Medulla oblongata (tissue), 1 donor: ENCODE measurements at regions not wholly inside any gene's neighbourhood (a gene's known extent, or its start where the extent isn't known, plus 50 kb on each side); places are given as distances from the start of the nearest gene placed in this dataset.
"Not testable (repeated sequence)": the region's sequence is repeated elsewhere in the genome, so short reads cannot be mapped to it uniquely, and the experiment has no call there.

Source experiments
- DNase-seq: peaks from one replicate; pipeline ENCODE4 v3.0.0-alpha.2; 2015; ENCODE audit errors: extremely low spot score

DNA sequence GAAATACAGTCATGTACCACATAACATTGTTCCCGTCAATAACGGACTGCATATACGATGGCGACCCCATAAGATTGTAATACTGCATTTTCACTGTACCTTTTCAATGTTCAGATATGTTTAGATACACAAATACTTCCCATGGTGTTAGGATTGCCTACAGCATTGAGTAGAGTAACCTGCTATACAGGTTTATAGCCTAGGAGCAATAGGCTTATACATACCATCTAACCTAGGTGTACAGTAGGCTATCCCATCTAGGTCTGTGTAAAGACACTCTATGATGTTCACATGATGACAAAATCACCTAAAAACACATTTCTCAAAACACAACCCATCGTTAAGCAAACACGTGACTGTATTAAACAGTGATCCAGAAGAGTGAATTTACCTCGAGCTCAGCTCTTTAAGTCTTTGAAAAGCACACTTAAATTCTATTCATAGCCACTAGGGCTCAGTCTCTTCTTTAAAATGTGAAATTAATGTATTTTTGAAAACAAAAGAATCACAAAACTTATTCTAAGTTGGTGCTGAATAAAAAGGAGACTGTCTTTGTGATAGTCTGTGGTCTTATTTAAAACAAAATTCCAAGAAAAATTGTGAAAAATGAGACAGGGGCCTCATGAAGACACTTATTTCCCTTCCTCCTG lies 239.1 kb upstream of the ARID2 start:
- DNase-seq, result no peak

- no peak for DNase-seq
These were observed 235.2 kb upstream of the ARID2 start for GRCh38 chr12:45494279-45494678.

DNA sequence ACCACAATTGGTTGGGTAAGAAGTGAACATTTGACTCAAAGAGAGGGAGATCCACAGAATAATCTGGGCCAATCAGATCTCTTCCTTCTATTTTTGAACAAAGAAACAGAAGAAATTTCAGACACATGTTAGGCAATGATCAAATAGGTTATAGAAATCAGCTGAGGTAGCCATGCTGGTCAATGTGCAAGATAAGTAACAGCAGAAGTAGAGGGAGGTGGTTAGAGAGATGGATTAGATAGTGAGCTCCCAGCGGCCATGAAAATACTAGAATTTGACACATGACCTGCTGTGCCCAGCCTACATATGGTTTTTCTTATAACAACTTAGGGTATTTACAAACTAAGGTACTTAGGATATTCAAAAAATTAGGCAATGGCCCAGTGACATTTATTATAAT lies 230.9 kb upstream of the ARID2 start:
- no peak for DNase-seq

DNA sequence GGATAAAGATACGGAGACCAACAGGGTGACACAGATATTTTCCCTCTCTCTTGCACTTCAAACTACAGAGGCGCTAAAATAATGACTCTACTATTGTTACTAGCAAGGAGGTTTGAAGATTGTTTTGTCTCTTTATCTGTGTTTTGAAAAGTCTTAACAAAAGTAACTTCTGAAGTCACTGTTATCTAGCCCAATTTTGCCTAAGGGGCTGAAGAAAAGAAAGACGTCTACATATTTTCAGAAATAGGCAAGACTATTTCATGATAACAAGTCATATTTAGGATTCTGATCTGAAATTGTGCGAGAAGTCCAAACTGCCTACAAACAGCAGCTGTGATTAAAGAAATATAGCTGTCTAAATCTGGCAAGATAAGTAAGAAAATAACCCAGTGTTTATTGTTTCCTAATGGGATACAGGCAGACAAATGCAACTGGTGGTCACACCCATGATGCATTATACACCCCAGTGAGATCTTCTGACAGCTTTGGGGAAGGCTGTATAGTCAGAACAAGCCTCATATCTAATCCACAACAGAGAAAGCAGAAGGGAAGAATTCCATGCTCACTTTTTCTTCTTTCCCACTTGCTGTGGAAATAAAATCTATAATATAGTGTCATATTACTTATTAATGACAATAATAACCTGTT lies 226.9 kb upstream of the ARID2 start:
- no peak for DNase-seq

DNA sequence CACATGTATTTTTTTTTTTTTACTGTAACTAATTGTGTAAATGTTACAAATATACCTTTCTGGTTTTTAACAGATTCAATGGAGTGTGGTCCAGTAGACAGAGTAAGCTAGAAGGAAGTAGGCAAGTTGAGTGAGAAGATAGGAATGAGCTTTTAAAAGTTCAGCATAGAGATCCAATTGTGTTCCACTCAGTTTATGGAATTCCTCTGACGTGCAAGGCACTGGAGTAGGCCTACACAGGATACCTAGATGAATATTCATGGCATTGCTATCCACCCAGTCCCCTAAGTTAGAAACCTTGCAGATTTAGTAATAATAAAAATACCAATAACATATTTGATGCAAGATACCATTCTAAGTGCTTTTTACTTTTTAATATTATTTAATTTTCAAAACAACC lies 225.6 kb upstream of the ARID2 start:
- no peak for DNase-seq

DNA sequence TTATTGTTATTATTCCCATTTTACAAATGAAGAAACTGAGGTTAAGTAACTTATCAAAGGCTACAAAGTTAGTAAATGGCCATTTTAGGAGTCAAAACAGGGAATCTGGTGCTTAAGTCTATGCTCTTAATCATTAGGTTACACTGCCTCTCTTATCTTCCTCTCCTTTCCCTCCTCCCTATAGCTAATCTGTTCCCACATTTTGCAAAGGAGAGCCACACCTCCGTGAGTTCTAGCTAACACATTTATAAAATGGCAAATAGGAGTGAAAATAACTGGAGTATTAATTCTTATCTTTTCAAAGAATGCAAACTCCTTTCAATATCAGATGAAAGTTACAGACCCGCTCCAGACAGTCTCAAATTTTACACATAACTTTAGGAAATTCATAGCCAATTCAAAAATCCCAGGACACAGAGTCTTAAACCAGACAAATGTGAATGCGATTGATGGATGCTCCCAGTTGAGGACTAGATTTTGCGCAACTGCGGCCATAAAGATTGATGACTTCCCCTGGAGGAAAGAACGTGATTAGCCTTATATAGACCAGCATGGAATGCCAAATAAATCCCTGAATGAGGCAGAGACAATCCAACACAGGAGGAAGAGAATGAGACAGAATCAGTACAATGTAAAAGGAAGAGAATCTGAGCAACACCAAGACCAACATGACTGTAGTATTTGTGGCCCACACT lies 225.0 kb upstream of the ARID2 start:
- no peak for DNase-seq

DNA sequence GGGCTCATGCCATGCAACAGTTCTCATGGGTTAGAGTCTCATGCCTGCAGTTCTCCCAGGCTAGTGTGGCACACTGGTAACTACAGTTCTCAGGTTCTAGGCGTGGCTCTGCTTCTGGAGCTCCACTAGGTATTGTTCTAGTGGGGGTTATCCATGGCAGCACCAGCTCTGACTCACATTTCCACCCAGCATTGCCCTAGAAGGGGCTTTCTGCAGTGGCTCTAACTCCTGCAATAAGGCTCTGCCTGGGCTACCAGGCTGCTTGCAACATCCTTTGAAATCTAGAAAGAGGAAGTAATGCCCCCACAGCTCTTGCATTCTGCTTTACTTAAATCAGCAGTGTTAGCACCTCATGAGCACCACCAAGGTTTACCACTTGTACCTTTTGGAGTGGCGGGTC lies 220.3 kb upstream of the ARID2 start:
- no peak for DNase-seq

DNA sequence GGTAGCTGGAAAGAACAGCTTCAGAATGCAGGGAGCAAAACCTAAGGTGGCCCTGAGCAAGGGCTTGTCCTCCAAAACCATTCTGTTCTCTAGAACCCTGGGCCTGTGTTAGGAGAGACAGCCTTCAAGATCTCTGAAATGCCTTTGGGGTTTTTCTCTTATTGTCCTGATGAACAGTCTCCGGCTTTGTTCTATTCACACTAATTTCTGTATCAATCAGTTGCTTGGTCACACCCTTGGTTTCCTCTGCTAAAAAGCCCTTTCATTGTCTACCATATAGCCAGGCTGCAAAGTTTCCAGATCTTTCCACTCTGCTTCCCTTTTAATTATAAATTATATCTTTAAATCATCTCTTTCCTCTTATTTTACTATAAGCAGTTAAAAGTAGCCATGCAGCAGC lies 219.9 kb upstream of the ARID2 start:
- DNase-seq, result no peak

DNA sequence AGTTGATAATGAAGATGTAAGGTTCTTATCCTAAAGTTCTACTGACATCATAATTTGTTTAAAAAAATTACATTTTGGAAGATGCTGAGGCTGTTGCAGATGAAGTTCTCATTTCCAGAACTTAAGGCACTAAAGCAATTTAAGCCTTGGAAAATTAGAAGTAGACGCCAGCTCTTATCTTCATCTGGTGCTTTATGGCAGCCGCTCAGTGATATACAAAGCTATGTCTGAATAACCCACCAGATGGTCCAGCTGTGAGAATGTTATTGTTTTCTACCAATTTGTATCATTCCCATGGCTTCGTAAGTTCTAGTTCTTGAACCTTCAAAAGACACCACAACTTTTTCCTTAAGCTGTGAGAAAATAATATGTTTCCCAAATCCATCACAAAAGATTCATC lies 212.1 kb upstream of the ARID2 start:
- DNase-seq, result no peak

DNA sequence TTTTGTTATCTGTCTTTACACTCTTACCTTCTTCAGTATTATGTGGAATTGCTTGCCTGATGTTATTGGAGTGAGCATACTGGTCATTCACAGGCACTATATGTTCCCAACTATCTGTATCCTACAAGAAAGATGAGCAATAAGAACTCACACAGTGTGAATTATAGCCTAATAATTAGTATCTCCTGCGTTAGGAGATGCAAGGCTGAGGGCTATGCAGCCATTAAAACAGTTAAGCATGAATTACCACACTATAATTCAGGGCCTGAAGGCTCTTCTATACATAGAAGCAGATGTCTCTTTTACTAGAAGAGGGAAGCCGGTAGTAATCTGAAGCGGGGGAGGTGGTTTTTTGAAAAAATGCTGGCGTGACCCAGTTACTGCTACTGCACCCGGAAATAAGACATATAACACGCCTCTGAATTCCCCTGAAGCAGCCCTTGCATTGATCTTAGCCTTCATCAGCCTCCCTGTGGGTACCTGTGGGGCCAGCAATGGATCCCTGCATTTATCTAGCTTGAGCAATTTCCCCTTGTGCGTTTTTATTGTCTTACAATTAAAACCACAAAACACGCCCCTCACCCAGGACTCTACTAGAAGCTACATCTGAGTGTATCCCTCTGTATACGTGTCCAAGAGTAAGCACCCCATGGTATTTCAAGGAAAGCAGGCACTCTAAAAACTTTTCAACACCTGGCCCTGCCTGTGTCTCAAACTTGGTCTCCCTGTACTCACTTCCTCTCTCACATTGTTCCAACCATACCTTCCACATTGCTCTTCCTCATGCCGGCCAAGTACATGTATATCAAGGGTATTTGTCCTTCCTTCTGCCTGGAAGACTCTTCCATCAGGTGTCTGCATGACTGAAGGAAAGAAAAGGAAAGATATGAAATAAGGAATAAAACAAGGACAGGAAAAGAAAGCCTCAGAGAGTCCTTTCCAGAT lies 210.9 kb upstream of the ARID2 start:
- DNase-seq, result no peak

- no peak for DNase-seq
These were observed 207.3 kb upstream of the ARID2 start for GRCh38 chr12:45522227-45522626.

DNA sequence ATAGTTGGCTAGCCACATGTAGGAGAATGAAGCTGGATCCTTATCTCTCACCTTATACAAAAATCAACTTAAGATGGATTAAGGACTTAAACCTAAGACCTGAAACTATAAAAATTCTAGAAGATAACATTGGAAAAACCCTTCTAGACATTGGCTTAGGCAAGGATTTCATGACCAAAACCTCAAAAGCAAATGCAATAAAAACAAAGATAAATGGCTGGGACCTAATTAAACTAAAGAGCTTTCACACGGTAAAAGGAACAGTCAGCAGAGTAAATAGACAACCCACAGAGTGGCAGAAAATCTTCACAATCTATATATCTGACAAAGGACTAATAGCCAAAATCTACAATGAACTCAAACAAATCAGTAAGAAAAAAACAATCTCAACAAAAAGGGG lies 202.7 kb upstream of the ARID2 start:
- DNase-seq, result not testable (repeated sequence)

DNA sequence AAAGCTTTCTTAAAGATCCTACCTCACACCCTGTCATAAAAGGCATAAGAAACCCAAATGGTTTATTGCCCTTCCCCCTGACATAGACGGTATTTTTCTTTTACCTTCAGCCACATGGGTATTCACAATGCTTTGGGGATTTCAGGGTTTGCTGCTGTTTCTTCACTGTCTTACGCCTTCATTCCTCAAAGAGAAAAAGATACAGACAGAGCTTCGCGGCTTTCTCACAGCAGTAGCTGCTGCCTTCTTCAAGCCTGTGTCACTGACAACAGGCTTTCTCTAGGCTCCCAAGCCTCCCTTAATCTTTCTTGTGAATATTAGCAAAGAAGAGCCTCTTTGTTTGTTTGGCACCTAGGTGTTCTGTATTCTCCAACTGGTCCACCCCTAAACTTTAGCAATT lies 197.4 kb upstream of the ARID2 start:
- DNase-seq, result peak; percentile 1

DNA sequence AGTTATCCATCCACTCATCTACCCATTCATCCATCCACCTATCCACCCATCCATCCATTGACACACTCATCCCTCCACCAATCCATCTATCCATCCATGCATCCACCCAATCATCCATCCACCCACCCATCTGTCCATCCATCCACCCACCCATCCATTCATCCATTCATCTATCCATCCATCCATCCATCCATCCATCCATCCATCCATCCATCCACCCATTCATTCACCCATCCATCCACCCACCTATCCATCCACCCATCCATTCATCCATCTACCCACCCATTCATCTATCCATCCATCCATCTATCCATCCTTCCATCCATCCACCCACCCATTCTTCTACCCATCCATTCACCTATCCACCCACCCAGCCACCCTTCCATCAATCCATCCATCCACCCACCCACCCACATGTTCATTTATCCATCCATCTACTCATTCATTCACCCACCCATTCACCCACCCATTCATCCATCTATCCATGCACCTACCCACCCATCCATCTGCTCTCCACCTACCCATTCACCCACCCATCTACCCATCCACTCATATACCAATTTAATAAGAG lies 193.8 kb upstream of the ARID2 start:
- DNase-seq, result no peak

DNA sequence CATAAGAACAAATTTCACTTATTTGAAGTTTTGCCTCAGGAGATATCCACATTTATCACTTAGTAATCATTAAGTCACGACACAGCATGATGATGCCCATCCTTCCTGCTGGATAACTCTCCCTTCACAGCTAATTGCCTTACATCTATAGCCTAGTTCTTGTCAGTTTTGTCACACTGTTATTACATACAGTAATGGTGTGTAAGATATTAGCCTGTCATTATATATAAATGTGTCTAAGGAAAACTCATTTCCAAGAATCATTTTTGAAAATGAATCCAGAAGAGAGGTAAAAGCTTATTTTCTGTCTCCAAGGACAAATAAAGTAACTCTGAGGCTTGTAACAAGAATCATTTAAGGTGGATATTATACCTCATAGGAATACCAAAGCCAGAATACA lies 193.2 kb upstream of the ARID2 start:
- no peak for DNase-seq

GRCh38 chr12:45540661-45541341 lies 188.7 kb upstream of the ARID2 start:
- no peak for DNase-seq

- DNase-seq, result peak; percentile 86
These were observed 185.6 kb upstream of the ARID2 start for GRCh38 chr12:45543887-45544286.

GRCh38 chr12:45546545-45546944 lies 183.0 kb upstream of the ARID2 start:
- no peak for DNase-seq

GRCh38 chr12:45547132-45547531 lies 182.4 kb upstream of the ARID2 start:
- DNase-seq, result no peak

GRCh38 chr12:45547822-45548221 lies 181.7 kb upstream of the ARID2 start:
- no peak for DNase-seq

DNA sequence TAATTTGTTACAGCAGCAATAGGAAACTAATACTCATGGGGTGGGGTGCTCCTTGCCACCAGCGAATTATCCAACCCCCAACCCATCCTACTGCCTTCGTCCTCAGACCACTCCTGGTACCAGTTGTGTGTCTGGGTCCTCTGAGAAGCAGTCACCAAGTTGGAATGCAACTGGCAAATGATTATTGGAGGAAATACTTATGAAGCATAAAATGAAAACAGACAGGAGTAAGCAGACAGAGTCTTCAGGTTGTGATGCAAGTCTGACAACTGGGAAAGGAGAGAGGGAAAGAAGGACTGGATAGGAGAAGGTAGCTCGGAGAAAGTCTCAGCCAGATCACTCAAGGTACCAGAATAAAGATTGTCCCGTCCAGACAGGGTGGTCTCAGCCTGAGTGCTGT lies 181.1 kb upstream of the ARID2 start:
- no peak for DNase-seq
